Globus pallidus (tissue), 1 donor: ENCODE measurements at regions not wholly inside any gene's neighbourhood (a gene's known extent, or its start where the extent isn't known, plus 50 kb on each side); places are given as distances from the start of the nearest gene placed in this dataset.
"Not testable (repeated sequence)": the region's sequence is repeated elsewhere in the genome, so short reads cannot be mapped to it uniquely, and the experiment has no call there.

Source experiments
- DNase-seq: peaks from one replicate; pipeline ENCODE4 v3.0.0-alpha.2; 2015; ENCODE audit warnings: low spot score

DNA sequence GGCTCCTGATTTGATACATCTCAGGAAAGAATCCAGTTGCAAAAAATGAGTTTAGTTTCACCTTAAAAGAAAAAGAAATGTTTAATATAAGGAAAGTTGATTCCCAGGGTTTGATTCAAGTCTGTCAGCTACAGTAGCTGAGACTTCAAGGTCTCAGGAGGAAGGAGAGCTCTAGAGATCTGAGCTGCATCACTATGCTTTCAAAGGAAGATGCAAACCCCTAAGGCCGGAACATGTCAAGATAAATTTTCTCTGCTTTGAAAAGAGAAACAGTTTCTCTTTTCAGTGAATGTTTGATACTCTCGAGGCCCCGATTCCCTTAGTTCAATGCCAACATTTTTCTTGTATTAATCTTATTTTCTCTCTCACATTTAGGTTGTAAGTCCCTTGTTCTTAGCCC lies 128.6 kb downstream of the RGPD3 start:
- no peak for DNase-seq

DNA sequence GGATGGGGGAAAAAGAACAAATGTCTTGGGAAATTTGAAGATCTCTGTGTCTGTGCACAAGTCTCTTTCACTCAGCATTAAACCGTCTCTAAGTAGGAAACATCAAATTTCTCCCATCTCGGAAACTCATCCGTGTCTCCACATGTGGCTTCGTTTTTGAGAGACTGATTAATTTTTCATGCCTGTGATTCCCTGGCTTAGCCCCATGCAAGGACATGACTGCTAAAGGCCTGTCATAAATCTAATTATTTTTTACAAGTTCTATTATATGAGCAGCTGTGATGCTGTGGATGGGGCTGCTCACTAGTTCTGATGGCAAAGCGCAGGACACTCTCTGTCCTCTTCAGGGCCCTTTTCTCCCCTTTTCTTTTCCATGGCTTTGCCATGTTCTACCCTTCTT lies 129.1 kb downstream of the RGPD3 start:
- DNase-seq, result no peak

DNA sequence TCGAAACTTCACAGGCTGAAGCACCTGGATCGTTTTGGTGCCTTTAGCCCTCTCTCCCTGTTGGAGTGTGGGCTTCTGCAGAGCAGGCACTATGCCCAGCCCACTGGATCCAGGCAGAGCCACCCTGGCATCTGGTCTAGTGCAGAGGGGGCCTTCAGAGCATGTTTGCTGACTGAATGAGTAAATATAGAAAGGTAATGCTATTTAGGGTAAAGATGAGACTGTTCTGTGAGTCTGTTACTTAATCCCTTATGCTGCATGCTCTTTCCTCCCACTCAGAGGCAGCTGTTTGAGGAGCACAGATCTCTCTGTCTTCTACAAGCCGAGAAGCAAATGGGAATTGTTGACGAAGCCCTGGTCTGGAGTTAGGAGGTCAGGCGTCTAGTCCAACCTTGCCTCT lies 130.2 kb downstream of the RGPD3 start:
- no peak for DNase-seq

DNA sequence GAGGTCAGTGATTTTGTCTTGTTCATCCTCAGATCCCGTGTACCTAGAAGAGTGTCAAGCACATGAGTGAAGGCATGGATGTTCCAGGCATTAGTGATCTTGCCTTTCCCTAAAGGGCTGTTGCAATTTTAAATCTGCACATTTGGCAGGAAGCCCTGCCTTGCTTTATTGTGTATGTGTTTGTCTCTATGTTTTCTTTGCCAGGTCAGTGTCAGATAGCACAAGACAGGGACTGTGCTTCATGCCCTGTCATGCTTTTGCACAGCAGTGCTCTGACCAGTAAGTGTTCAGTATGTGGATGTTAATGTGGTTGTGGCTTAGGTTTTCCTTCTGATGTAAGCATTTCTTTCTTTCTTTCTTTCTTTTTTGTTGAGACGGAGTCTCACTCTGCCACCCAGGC lies 131.5 kb downstream of the RGPD3 start:
- no peak for DNase-seq

DNA sequence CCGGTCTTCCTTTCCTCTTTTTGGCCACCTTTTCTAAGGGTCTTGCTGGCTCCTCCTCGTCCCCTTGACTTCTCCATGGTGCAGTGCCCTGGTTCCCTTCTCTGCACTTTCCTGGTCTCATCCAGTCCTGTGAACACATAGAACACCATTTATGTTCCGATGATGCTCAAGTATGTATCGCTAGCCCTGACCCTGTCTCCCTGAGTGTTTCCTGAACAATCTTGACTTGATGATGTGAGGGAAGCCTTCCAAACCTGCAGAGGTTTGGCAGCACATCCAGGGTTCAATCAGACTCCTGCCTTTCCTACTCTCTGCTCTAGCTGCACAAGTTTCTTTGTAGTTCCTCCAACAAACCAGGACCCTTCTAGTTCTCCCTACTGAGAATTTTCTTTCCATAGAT lies 132.1 kb downstream of the RGPD3 start:
- no peak for DNase-seq

DNA sequence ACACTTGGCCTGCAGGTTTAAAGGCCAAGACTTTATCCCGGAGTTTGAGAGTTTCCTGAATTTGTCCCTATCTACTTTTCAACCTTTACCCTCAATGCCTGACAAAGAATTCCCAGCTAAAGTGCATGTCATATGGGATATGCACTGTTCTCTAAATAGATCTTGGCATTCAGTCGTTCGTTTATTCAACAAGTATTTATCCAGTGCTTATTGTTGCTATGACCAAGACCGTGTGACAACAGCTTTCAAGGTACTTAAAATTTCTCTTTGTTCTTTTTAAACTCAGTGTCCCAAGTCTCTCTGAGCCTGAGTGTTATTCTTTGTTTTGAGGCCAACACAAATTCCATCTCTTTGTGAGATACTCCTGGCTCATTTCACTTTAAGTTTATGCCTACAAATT lies 133.4 kb downstream of the RGPD3 start:
- no peak for DNase-seq

DNA sequence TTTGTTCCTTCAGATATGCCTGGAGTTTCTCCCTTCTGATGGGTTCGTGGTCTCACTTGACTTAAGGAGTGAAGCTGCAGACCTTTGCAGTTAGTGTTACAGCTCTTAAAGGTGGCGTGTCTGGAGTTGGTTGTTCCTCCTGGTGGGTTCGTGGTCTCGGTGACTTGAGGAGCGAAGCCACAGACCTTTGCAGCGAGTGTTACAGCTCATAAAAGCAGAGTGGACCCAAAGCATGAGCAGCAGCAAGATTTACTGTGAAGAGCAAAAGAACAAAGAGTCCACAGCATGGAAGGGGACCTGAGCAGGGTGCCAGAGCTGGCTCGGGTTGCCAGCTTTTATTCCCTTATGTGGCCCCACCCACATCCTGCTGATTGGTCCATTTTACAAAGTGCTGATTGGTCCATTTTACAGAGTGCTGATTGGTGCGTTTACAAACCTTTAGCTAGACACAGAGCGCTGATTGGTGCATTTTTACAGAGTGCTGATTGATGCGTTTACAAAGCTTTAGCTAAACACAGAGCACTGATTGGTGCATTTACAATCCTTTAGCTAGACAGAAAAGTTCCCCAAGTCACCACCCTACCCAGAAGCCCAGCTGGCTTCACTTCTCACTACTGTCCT lies 134.8 kb downstream of the RGPD3 start:
- not testable (repeated sequence) for DNase-seq

DNA sequence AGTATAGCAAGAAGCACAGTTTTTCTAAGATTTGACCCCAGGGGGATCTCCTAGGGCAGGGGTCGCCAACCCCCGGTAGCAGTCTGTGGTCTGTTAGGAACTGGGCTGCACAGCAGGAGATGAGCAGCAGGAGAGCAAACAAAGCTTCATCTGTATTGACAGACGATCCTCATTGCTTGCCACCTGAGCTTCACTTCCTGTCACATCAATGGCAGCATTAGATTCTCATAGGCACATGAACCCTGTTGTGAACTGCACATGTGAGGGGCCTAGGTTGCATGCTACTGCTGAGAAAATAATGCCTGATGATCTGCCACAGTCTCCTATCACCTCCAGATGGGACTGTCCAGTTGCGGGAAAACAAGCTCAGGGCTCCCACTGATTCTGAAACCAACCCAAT lies 136.2 kb downstream of the RGPD3 start:
- no peak for DNase-seq

DNA sequence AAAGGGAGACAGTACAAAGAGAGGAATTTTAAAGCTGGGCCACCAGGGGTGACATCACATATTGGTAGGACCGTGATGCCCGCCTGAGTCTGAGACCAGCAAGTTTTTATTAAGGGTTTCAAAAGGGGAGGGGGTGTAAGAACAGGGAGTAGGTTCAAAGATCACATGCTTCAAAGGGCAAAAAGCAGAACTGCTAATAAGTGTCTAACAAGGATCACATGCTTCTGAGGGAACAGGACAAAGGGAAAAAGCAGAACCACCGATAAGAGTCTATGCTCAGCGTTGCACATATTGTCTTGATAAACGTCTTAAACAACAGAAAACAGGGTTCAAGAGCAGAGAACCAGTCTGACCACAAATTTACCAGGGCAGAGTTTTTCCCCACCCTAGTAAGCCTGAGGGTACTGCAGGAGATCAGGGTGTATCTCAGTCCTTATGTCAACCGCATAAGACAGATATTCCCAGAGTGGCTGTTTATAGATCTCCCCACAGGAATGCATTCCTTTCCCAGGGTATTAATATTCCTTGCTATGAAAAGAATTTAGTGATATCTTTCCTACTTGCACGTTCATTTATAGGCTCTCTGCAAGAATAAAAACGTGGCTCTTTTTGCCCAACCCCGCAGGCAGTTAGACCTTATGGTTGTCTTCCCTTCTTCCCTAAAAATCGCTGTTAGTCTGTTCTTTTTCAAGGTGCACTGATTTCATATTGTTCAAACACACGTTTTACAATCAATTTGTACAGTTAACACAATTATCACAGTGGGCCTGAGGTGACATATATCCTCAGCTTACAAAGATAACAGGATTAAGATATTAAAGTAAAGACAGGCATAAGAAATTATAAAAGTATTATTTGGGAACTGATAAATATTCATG lies 136.5 kb upstream of the UXS1 start:
- DNase-seq, result not testable (repeated sequence)

DNA sequence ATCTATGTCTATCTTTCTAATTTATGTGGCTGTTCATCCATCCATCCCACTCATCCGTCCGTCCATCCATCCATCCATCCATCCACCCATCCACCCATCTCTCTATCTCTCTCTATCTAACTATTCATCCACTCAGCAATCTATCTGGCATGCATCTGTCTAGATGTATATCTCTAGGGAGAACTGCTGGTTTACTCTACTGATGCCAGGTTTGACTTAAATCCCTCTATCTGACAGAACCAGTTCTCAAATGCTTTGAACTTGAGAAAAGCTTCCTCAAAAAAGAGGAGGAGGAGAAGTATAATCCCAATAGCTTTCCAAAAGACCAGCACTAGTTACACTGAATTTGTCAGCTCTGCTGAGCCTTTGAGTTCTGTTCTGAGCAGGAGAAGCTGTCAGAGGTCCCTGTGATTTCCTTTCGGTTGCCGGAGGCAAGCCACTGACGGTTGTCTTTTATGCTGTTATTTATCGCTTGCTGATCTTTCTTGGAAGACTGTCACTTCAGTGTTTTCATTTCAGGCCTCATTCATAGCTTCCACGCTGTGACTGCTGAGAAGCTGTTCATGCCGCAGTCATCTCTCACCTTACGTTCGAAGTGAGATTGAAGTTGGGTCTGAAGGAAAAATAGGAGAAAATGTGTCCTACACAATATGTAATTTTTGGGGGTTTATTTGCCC lies 129.4 kb upstream of the UXS1 start:
- no peak for DNase-seq

DNA sequence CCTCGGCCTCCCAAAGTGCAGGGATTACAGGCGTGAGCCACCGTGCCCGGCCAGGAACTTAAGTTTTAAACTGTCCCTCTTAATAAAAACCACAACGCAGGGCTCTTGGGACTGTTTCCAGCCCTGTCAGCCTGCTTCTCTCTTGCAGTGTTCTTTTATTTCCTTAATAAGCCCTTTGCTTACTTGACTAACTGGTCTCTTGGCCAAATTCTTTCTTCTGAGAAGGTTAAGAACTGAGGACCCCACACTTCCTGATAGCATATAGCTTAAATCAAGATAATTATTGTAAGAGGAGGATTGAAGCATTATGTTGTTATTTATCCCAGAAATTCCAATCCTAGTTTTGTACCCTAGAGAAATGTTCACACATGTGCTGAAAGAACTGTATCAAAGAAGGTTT lies 128.2 kb upstream of the UXS1 start:
- no peak for DNase-seq

DNA sequence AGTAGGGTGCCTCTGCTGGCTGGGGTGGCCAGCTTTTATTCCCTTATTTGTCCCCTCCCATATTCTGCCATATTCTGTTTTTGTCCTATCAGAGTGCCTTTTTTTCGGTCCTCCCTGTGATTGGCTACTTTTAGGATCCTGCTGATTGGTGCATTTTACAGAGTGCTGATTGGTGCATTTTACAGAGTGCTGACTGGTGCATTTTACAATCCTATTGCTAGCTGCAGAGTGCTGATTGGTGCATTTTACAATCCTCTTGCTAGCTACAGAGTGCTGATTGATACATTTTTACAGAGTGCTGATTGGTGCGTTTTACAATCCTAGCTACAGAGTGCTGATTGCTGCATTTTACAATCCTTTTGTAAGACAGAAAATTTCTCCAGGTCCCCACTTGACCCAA lies 126.3 kb upstream of the UXS1 start:
- DNase-seq, result not testable (repeated sequence)

DNA sequence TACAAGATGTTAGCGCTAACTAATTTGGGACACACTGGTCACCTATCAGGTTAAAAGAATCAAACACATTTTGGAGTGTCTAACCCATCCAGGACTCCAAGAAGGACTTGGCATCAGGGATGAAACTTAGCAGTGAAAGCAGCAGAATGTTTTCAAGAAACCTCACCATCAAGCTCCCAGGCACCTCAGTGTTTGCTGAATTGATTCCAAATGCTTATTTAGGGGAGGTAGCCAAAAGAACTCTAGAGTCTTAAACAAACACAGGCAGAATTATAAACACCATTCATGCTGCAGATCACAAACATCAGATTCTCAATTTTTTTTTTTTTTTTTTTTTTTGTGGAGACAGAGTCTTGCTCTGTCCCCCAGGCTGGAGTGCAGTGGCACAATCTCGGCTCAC lies 122.8 kb upstream of the UXS1 start:
- DNase-seq, result peak; percentile 10

DNA sequence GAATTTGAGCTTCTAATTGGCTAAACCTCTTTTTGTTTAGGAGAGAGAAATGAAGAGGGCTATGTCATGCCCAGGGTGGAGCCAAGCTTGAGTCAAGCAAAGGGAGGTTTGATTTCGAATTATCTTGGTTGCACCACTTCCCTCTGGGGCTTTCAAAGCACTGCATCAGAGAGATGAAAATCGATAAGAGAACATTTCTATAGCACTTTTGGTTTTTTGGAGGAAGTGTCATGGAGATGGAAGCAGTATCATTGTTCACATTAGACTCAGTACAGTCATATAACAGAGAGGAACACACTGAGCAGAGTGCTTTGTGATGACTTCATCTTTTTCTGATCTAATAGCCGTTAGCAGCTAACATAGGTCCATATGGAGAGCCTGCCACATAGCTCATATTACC lies 120.3 kb upstream of the UXS1 start:
- DNase-seq, result no peak

DNA sequence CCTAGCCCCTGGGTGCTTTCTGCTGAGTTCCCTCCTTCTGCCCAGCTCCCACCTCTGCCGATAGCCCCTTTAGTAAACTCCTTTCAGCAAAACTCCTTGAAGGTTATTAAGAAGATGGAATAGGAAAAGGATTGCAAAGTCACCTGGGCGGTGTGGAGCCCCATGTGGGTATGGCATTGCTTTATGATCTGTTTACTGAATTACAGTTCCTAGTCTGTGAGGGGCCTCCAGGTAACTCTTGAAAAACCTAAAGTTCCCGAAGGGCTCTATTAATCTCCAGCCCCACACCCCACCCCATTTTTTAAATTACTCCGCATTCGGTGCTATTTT lies 116.9 kb upstream of the UXS1 start:
- DNase-seq, result no peak

DNA sequence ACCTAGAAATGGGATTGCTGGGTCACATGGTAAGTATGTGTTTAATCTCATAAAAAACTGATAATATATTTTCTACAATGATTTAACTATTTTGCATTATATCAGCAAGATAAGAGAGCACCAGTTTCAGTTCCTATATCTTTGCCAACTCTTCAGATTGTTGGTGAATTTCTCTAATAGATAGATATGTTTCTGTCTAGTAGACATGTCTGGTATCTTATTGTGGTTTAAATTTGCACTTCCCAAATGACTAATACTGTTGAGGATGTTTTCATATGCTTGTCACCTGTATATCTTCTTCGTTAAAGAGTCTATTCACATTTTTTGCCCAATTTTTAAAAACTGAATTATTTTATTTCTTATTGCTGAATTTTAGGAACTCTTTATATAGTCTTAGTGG lies 113.8 kb upstream of the UXS1 start:
- DNase-seq, result no peak

DNA sequence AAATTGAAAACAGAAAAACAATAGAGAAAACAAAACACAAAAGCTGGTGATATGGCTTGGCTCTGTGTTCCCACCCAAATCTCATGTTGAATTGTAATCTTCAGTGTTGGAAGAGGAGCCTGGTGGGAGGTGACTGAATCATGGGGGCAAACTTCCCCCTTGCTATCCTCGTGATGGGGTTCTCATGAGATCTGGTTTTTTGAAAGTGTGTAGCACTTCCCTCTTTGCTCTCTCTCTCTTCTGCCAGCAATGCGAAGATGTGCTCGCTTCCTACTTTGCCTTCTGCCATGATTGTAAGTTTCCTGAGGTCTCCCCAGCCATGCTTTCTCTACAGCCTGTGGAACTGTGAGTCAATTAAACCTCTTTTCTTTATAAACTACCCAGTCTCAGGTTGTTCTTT lies 112.3 kb upstream of the UXS1 start:
- no peak for DNase-seq

DNA sequence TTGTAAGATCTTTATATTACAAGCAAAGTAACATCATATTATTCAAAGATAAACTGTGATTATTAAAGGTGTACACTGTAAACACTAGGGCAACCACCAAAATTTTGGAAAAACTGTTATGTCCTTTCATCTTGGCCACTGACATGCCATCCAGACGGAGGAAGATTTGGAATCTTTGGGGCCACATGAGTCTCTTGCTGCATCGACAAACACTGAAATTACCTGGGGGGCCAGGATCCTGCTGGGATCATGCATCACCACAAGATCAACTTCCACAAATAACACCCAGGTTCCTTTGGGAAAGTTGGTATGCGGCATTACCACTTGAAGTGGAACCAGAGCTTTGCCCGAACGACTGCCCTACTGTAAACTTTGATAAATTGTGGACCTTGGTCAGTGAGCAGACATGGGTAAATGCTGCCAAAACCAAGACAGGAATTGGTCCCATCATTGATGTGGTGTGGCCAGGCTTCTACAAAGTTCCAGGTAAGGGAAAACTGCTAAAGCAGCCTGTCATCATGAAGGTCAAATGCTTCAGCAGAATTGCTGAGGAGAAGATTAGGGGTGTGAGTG lies 110.6 kb upstream of the UXS1 start:
- no peak for DNase-seq

DNA sequence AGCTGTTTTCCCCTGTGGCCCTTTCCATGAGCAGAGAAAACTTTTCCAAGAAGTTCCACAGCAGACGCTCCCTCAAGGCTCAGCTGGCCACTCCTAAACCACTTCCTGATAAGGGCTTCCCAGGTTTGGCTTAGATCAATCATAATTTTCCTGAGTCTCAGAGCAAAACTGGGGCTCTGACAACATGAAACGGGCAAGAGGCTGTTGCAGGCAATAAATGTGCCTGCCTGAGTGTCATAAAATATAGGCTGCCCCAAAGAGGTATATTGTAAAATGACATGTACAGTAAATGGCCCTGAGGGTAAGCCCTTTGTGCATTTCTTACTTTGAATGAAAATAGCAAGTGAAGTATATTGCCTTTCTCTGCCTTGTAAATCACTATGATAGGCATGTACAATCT lies 105.6 kb upstream of the UXS1 start:
- DNase-seq, result no peak

DNA sequence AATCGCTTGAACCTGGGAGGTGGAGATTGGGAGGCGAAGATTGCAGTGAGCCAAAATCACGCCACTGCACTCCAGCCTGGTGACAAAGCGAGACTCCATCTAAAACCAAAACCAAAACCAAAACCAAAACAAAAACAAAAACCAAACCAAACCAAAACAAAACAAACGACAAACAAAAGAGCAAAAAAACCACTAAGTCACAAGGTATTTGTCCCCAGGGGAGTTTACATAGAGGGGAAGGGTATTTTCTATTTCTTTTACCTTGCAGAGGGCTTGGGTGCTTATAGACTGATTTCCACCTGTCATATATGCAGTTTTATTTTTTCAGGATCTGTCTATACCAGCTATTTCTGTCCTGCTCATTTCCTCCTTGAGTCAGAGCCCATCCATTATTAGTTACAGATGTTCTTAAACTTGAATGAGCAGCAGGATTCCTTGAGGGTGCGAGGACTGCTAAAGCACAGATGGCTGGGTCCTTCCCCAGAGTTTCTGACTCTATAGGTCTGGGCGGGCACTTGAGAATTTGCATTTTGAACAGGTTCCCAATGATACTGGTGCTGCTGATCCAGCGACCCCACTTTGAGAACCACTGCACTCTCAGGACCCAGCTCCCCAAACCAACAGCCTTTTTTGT lies 102.2 kb upstream of the UXS1 start:
- DNase-seq, result no peak

DNA sequence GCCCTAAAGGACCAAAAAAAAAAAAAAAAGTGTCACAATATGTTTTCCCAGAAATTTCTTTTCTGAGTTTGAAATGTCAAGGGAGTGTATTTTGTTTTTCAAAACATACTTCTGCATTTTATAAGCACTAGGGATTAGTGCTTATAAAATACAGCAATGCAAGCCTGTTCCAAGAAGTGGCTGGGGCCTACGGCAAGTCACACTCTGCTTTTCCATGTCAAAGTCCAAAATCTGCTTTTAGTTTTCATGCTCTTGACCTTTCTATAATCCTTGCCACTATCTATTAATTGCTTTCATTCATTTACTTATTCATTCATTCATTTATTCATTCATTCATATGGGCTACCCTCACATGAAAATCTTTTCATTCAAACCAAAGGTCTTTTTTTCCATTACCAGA lies 100.1 kb upstream of the UXS1 start:
- DNase-seq, result no peak

DNA sequence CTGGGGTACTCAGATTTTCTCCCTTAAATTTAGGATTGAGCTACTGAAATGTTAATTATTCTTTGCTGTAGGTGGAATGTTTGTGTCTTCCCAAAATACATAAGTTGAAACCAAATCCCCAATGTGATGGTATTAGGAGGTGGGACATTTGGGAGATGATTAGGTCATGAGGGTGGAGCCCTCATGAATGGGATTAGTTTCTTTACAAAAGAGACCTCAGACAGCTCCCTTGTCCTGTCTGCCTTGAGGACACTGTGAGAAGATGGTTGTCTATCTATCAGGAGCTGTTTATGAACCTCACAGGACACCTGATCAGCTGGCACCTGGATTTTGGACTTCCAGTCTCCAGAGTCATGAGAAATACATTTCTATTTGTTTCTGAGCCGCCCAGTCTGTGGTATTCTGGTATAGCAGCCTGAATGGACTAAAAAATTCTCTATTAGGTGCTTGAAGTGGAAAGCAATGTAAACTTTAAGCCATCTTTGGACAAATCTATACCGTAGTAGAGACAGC lies 99.2 kb upstream of the UXS1 start:
- no peak for DNase-seq
